GDM1 (cell line): ENCODE measurements at regions not wholly inside any gene's neighbourhood (a gene's known extent, or its start where the extent isn't known, plus 50 kb on each side); places are given as distances from the start of the nearest gene placed in this dataset.
"Not testable (repeated sequence)": the region's sequence is repeated elsewhere in the genome, so short reads cannot be mapped to it uniquely, and the experiment has no call there.

Source experiments
- DNase-seq: peaks from one replicate; lab custom pipeline; 2025; lab: John Stamatoyannopoulos, UW

DNA sequence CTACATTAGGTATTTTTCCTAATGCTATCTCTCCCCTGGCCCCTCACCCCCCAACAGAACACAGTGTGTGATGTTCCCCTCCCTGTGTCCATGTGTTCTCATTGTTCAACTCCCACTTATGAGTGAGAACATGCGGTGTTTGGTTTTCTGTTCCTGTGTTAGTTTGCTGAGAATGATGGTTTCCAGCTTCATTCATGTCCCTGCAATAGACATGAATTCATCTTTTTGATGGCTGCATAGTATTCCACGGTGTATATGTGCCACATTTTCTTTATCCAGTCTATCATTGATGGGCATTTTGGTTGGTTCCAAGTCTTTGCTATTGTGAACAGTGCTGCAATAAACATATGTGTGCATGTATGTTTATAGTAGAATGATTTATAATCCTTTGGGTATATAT, 473.3 kb downstream of the TFEC start:
- not testable (repeated sequence) for DNase-seq

DNA sequence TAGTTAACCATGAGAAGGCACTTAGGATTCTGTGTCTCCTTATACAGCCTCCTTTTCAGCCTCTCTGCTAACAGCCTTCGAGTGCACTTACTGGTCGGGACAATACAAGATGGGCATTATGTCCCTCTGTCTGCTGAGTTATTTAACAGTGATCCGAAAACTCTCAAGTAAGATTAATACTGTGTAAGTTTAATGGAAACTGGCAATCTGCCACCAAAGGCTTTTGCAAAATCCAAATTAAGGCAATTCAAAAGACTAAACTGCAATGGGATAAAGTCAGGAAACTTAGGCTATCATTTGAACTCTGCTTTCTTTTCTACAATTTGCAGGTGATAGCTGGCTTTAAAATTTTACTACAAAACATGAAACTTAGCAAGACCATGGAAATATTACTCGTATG, 477.8 kb downstream of the TFEC start:
- no peak for DNase-seq

DNA sequence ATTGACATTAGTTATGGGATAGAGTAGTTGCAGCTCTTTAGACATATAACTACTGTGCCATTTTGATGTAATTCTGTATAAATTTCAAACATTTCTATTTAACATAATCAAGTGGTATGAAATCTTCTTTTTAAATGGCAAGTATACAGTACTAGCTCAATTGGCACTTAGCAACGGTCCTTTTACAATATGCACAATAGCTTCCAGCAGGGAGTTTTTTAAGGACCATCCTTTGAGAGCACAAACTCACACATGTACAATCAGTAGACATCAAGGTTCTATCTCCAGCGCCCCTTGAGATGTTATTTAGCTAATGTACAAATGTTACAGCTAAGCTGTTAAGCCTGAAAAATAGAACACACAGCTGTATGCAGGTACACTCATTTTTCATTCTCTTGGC, 480.7 kb downstream of the TFEC start:
- DNase-seq: no peak

DNA sequence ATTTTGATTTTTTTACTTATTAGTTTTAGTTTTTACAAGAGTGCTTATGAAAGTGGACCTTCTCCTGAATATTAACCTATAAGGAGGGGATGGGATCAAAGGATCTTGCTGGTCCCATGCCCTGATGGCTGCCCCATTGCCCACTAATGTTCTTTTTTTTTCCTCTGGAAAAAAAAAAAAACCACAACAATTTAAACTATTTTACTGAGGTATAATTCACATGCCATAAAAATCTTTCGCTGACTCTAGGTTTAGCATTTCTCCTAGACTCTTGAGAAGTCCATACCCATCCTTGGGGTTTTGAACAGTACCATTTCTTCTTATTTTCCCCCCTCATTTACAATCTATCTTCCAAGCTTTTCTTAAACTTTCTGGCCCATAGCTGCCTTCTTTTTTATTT, 481.8 kb downstream of the TFEC start:
- DNase-seq: no peak

DNA sequence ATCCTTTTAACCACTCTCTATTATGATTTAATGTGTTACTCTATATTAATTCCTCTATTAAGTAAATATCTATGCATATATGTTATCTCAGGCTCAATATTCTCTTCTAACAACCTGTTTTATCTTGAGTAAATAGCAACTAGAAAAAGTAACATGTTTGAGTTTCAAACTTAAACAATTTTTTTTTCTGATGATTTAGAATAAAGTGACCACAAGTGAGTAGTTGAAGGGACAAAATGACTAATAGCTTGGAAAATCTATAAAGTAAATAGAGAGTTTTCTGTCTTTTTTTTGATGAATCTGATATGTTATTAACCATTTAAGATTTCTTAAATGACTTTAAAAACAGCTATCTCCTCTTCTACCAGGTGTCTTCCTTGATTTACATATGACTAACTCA, 483.8 kb downstream of the TFEC start:
- DNase-seq: no peak

DNA sequence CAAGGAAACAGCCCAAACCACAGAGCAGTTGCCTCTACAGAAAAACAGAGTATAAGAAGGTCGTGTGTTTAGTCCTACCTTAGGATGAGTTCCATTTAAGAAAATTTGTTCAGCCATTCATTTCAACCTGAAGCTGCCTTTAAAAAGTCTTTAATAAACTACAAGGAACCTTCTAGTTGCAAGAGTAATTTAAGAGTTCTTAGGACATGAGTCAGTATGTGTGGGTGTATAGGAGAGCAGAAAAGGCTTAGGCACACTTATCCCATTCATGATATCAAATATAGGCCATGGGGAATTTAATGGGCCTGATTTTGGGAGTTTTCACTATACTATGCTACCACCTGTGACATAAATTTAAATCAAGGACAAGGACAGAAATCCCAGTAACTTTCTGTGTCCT, 496.8 kb downstream of the TFEC start:
- no peak for DNase-seq

DNA sequence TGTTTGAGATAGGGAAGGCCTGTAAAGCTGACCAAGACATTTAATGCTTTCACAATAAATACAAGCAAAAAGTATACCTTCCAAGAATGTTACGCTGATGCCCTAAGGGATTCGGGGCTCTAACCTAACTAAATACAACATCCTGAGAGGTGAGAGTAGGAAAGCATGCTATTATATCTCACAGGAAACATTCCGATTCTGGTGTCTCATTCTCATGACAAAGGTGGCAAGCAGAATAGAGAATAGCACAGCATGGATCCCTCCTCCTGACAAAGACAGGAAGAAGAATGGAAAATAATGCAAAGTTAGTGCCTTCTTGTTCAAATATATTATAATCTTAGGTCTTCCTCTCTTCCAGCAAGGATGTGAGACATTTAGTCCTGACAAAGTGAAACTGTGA, 504.3 kb downstream of the TFEC start:
- DNase-seq: no peak

DNA sequence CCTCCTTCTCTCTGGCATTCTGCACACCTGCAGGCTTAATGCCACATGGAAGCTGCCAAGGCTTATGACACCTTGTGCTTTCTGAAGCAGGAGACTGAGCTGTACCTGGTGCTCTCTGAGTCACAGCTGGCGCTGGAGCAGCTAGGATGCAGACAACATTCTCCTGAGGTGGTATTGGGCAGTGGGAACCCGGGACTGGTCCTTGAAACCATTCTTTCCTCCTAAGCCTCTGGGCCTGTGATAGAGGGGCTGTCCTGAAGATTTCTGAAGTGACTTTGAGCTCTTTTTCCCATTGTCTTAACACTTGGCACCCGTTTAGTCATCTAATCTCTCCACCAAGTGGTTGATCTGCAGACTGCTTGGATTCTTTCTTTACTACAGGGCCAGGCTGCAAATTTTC, 508.4 kb downstream of the TFEC start:
- DNase-seq: no peak

DNA sequence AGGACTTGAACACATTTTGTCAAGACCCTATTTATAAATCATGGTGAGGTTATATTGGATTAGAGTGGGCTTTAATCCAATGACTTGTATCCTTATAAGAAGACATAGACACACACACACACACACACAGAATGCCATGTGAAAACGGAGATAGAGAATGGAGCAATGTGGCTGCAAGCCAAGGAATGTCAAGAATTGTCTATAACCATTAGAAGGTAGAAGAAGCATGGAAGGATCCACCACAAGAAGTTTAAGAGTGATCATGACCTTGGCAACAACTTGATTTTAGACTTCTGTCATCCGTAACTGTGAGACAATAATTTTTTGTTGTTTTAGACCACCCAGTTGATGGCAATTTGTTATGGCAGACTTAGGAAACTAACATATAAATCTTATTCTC, 514.2 kb downstream of the TFEC start:
- DNase-seq: no peak

DNA sequence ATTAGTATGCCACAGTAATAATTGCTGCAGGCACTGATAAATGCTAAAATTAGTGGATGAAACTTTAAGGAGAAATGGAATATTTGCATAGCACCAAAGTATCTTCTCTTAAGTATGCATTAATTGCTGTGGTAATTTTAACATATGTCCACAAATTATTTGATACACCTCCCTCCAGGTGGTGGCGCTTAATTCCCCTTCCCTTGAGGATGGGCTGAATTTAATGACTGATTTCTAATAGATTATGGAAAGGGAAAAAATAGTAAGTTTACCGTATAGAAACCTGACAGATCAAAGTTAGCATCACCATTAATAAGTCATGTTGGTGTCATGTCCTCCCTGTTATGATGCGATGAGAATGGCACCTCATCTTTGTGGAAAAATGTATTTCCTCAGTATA, 519.2 kb downstream of the TFEC start:
- no peak for DNase-seq

DNA sequence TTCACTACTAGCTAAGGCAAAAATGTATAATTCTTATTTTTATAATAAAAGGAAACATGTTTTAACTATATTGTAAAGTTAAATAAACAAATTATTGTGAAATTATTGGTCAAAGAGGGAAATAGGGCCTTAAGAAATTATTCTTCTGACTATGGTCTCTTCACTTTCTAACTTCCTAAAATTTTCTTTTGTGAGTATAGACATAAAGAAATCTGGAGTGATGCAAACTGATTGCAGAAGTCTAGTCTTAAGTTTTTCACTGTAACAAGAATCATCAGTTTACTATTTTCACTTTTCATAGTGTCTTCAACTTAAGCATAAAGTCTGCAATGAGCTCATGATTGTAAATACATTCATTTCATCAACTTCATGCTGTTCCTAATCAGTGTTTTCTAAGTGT, 525.4 kb downstream of the TFEC start:
- DNase-seq: no peak

DNA sequence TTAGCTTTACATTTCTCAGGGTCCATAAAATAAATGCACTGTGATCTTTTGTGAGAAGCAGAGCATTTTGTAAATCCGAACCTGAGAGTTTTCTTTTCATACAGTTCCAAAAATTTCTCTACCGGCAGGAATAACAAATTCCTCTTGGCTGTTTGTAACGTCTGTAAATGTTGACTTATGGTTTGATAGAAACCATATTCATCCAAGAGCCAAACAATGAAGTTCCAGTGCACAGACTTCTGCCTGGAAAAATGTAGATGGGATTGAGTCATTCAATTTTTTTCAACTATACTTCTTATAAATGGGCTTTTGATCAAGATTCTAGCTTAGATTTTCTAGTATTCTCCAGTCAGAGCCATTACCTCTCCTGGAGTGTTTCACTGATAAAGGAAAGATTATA, 530.6 kb downstream of the TFEC start:
- DNase-seq: no peak

DNA sequence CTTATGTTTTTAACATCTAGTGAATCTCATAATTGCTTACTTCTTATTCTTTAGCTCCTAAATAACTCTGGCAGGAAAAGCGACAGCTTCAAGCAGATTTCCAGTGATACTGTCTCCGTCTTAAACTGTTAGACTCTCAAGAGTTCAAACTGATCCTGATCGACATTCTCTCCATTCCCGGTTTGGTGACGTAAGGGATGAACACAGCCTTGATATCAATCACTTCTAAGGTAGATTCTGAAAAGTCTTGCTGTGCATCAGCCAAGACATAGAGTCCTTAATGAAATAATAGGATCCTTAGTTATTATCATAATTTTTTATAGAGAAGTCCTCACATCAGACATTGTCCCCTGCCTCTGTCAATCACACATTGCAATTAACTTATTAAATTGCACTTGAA, 534.6 kb downstream of the TFEC start:
- DNase-seq: no peak

DNA sequence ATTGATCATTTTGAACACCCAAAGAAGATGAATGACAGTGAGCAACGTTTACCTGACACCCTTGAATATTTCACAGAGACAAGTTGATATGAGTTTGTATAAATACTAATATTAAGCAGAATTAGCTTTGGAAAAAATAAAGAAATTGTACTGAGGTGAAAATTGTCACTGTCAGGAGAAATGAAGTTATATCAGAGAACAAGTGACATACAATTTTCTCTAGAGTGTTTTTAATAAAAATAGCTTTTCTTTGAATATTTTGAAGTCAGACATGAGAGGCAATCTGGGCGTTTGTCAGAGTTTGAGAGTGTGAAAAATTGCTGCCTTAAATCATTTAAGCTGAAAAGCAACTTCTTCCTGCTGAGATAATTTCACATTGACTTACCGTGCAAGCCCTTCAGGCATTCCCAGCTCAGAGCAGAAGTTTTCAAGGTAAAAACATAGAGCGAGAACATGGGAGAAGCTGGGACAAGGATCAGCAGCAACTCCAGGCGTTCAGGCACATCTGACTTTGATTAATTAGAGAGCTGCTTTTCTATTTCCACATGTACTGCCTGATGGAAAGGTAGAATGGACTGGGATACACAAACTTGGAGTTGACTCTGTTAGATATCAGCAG, 535.9 kb downstream of the TFEC start:
- no peak for DNase-seq

DNA sequence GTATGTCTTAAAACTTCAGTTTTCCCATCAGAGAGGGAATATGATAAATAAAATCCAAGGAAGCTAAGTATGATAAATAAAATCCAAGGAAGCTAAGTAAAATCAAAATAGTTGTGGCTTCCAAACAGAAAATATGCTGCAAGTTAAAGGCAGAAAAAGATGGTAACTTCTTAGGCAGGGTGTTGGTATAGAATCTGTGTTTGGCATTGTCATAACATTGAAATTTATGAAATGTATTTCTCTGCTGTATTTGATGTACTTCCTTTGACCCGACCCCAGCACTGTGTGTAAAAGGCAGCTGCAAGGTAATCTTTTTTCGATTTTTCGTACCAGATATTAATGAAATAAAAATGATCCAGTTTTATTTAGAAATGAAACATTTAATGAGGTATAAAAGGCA, 537.2 kb downstream of the TFEC start:
- no peak for DNase-seq

DNA sequence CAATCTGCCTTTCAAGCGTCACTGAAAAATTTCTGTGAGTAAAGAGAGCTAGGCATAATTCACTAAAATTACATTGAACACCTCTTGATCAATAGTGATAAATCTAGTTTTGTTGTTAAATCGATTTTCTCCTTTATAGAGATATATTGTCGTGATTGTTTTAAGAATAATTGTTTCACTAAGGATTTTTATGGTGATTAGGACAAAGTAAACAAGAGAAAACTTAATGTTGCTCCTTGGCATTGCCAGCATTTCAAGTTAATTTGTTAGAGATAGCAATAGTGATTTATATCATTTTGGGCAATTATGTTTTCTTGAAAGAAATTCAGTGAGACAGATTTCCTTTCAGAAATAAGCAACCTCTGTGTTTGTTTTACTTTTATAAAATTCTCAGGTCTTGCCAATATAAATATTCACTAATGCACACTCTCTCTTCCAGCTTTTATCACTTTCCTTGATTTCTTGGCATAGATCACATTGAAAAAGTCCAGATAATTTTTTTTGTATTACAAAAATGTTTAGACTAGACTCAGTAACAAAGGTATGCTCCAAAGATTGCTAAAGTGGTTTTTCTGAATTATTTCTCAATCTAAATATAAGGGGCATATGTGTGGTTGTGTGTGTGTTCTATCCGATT, 538.7 kb downstream of the TFEC start:
- DNase-seq: no peak

DNA sequence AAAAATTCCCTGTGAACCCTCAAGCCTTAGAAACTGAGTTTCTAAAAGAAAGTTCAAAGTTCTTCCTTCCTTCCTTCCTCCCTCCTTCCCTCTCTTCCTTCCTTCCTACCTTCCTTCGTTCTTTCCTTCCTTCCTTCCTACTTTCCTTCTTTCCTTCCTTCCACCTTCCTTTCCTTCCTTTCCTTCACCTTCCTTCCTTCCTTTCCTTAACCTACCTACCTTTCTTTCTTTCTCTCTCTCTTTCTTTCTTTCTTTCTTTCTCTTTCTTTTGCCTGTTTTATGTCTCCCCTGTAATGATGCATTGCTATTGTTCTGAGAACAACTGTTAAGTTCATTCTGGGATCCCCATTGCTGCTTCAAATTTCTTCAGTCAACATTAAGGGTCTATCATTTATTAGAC, 551.1 kb downstream of the TFEC start:
- no peak for DNase-seq

DNA sequence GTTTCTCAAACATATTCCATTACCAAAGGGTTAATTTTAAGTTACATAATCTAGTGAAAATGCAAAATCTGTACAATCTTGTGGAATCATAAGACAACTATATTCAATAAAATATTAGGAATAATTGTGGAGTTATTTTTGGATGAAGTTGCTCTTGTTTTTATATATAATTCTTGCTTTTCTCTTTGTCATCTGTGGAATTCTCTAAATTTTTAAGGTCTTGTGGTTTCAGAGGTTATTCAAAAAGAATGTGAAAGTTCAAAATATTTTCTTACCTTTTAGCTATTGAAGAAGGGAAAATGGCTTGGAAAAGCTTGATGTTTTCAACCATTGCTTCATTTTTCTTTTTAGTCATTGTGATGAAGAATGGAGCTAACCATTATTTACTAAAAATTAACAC, 552.1 kb downstream of the TFEC start:
- no peak for DNase-seq

DNA sequence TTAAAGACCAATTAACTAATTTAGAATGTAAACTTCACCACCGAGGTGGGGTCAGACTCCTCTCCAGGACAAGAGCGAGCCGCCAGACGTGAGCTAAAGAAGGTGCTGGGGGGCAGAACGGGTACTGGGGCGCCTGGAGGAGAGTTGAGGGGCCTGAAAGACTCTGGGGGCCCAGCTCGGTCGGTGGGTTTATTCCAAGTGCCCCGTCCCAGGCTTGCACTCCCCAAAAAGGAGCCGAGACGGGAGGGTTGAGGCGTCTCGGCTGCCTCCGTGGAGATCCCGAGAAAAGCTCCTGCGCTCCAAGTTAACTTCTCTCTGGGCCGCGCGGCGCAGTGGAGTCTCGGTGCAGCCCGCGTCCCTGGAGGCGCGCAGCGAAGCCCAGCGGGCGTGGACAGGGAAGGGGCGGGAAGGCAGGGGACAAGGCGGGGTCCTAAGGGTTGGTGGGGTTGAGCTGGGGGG, 553.3 kb downstream of the TFEC start:
- DNase-seq: no peak

DNA sequence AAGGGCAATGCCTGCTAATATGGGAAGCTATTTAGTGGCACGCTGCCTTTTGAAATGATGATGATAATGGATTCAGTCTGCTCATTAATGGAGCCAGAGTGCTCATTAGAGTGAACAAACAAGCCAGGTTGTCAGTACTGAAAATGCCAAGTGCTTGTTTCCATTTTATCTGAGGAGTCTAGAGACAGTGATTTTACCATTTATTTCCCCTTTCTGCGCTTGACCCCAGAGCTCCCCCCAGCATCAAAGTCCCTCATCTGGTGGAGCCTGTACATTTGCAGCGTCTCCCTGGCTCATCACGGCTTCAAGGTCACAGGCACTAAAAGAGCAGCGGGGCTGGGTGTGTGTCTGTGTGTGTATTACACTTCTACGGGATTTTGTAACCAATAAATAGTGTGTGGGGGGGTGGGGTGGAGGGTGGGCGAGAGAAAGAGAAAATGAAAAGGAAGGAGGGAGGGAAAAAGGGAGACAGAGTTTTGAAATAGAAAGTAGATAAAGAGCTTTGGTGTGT, 553.8 kb downstream of the TFEC start:
- DNase-seq: no peak

DNA sequence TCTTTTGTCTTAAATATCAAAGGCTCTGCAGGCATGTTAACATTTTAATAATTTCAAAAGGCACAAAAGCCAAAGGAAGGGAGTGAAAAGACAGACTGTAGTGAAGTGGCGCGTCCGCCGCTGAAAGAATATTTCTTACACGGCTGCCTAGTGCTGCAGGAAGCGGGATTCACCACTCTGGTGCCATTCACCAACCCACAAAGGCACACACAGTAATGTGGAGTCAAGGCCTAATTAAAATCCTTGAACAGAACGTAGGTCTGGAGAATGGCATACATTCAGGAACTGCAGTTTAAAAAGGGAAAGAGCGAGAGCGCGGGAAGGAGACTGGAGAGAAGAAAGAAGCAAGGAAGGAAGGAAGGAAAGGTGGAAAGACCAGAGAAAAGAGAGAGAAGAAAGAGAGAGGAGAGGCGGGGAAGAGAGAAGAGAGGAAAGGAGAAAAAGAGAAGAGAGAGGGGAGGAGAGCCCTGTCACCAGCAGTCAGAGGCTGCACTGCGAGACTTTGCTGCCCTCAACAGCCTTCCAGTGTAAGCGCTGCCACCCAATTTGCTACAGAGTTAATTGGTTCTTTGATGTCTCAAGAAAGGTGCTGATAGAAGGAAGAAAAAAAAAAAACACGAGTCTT, 554.0 kb downstream of the MDFIC start:
- peak; percentile 6 for DNase-seq

DNA sequence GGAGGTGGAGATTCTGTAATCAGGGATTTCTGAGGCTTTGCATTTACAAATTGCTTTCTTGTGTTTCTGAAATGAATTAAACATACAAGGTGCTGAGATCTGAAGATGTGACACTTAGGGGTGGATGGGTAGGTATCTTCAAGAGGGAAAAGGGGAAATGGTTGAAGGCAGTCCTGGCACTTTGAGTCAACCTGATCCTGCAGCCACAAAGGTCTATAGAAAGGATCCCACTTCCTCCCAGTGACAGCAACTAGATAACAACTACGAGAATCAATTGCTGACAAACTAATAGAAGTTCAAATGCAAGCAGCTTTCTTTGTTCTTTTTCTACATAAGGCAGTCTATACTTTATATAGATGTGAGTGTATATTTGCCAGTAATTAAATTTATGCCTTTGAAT, 553.3 kb downstream of the MDFIC start:
- peak; percentile 3 for DNase-seq

DNA sequence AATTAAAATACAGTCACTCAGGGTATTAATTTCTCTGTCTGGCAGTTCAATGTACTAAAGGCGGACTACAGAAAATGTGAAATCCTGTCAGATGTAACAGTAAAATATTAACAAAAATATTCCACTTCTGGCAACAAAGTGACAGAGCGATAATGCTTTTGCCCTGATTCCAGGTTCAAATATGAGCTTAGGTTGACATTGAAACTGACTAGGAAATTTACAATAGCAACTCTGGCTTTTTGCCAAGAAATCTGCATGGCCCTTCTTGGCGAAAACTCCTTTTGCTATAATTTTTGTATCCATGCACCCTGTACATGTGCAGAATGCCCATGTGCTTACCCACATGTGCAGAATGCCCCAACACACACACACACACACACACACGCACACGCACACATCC, 552.2 kb downstream of the MDFIC start:
- DNase-seq: no peak

DNA sequence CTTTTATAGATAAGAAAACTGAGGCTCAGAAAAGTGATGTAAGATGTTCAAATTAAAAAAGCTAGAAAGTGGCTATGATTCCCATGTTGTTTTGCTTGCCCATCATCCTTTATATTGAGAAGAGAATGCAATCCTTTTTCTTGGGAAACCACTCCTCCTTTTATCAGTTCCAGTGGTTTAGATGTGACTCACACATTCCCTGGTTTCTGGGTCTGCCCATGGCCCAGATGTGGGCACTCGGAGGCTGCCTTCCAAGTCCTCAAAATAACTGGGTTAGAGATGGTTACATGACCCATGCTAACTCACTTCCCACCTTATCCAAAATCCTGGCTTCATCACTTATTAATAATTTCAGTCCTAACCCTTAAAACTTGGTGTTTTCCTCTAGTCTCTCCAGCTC, 550.0 kb downstream of the MDFIC start:
- DNase-seq: no peak
